ENCODE measurements at regions not wholly inside any gene's neighbourhood (a gene's known extent, or its start where the extent isn't known, plus 50 kb on each side); places are given as distances from the start of the nearest gene placed in this dataset.

DNA sequence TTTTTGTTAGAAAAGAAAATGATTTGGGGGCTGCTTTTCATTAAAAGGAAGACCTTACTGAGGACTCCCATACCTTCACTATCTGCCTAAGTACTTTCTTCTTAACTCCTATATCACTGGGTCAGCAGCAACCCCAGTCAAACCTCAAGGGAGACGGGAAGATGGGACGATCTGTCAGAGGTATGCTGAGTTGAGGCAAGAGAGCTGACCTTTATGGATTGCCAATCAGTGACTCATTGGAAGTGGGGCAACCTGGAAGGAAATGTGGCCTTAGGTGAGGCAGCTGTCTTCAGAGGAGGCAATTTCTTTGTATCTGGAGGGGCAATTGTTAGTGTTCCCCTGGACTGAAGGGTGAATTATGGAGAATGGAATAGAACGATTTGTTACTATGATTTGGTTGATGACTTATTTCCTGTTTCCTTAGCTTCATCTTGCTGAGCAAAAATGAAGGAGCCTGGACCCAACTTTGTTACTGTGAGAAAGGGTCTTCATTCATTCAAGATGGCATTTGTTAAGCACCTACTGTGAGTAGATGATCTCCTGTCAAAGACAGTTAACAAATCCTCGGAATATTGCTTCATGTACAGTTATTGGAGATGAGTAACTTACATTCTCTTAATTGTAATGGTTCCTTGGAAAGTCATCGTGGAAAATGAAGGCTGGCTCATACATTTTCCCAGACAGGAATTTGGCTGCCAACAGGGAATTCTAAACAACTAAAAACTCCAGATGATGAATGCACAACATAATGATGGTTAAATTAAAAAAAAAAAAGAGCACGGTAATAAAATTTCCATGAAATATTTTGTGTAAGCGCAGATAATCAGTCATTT is 134.7 kb upstream of the KCNJ15 start:
- no peak for DNase-seq (ENCODE audit: low read depth)
- TF ChIP-seq, protein P1, sequence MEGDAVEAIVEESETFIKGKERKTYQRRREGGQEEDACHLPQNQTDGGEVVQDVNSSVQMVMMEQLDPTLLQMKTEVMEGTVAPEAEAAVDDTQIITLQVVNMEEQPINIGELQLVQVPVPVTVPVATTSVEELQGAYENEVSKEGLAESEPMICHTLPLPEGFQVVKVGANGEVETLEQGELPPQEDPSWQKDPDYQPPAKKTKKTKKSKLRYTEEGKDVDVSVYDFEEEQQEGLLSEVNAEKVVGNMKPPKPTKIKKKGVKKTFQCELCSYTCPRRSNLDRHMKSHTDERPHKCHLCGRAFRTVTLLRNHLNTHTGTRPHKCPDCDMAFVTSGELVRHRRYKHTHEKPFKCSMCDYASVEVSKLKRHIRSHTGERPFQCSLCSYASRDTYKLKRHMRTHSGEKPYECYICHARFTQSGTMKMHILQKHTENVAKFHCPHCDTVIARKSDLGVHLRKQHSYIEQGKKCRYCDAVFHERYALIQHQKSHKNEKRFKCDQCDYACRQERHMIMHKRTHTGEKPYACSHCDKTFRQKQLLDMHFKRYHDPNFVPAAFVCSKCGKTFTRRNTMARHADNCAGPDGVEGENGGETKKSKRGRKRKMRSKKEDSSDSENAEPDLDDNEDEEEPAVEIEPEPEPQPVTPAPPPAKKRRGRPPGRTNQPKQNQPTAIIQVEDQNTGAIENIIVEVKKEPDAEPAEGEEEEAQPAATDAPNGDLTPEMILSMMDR (IDR thresholded peaks at IDR 0.05; ENCODE audit: insufficient read depth, low read length, poor library complexity, severe bottlenecking), result no peak

DNA sequence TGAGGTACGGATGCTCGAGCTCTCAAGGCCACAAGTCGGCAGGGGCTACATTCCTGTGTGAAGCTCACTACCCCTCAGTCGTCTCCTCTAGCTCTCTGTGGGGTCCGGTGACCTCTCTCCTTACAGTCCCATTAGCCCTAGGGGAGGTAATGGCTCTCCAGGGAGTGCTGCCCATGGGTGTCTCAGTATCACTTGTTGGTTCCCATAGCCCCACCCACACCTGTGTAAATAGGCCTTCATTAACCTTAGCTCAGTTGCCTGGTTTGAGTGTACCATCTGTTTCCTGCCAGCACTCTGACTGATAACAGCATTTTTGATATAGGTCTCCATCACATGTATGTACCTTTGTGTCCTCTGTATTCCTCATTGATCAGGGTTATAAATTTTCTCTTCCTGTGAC is 133.2 kb upstream of the KCNJ15 start:
- TF ChIP-seq, protein P1 (IDR thresholded peaks at IDR 0.05; ENCODE audit: insufficient read depth, low read length, poor library complexity, severe bottlenecking), result no peak
- Histone ChIP-seq H3K27me3 (ENCODE audit: control insufficient read depth, insufficient read depth, low read length) (no peaks in the 10 kb centered on the region), H3K4me3 (ENCODE audit: low read depth, low read length) (no peak overlapping the region), H3K36me3 (ENCODE audit: control insufficient read depth, insufficient read depth, low read length) (no peaks in the 10 kb centered on the region)
- DNase-seq (ENCODE audit: low read depth), result no peak

More for the DNA sequence above, 134.7 kb upstream of the KCNJ15 start:
- Histone ChIP-seq H3K4me3 (ENCODE audit: low read depth, low read length) (no peak overlapping the region), H3K36me3 (ENCODE audit: control insufficient read depth, insufficient read depth, low read length) (no peaks in the 10 kb centered on the region), H3K27me3 (ENCODE audit: control insufficient read depth, insufficient read depth, low read length) (no peaks in the 10 kb centered on the region)

DNA sequence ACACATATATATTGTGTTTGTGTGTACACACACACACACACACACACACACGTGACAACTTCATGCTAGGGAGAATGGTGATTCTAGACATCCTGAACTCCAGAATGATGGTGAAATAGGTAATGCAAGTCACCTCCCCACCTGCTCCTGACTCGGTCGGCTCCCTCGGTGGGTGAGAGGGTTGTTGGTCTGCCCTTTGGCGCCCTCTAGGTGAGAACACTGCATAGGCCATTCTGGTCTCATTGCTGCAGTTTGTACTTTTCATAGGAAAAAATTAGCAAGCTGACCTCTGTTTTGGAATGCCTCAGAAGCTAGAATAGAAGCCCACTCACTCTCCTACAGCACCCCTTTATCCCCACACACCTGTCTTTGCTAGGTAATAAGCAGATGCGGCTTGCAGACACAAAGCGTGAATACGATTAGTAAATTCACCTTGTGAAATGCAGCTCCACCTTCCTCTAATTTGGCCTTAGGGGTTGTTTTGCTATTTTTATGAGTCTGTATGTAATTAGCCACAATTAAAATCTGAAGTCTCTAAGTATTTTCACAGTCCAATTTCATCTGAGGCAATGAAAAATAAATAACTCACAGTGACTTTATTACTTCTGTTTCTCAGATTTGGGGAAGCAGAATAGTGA is 130.0 kb upstream of the KCNJ15 start:
- Histone ChIP-seq H3K36me3 (ENCODE audit: control insufficient read depth, insufficient read depth, low read length) (no peaks in the 10 kb centered on the region), H3K4me3 (ENCODE audit: low read depth, low read length) (no peak overlapping the region), H3K27me3 (ENCODE audit: control insufficient read depth, insufficient read depth, low read length) (no peaks in the 10 kb centered on the region)
- DNase-seq (ENCODE audit: low read depth), result peak; percentile 26
- TF ChIP-seq, protein P1 (IDR thresholded peaks at IDR 0.05; ENCODE audit: insufficient read depth, low read length, poor library complexity, severe bottlenecking), result peak; percentile 91

DNA sequence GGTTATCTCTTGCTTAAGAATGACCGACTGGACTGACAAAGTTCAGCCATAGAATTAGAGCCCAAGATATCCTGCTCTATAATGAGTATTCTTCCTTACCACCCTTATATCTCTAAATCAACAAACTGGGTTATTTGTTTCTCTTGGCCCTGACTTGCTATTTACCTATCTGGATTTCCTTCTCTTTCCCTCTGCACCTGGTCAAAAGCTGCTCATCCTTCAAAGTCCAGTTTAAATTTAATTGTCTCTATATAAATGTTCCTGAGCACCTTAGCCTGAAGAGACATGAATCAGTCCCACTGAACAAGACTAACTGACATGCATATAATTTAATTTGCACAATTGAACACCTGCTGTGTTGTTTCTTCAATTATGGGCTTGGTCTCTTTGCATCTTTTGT is 127.1 kb upstream of the KCNJ15 start:
- Histone ChIP-seq H3K27me3 (ENCODE audit: control insufficient read depth, insufficient read depth, low read length) (no peaks in the 10 kb centered on the region), H3K36me3 (ENCODE audit: control insufficient read depth, insufficient read depth, low read length) (no peaks in the 10 kb centered on the region), H3K4me3 (ENCODE audit: low read depth, low read length) (no peak overlapping the region)
- TF ChIP-seq, protein P1 (IDR thresholded peaks at IDR 0.05; ENCODE audit: insufficient read depth, low read length, poor library complexity, severe bottlenecking), result no peak
- no peak for DNase-seq (ENCODE audit: low read depth)

DNA sequence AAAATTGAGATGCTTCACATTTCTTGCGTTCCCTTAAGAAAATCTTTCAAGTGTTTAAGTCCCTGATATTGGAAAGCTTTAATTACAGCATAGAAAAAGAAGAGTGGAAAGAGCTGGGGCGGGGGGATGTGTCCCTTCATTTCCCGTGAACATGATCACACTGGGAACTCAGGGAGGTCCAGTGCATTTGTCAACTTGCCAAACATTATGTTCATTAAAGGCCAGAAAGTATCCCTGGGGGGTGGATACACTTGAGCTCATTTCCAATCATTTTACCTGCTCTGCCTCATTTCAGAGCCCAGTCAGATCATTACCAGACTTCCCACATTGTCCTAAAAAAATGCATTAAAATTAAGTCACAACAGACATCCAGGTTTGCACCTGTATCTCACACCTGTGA is 123.6 kb upstream of the KCNJ15 start:
- no peaks in the 10 kb centered on the region for H3K36me3 ChIP-seq (ENCODE audit: control insufficient read depth, insufficient read depth, low read length)
- H3K4me3 ChIP-seq (ENCODE audit: low read depth, low read length), result no peak overlapping the region
- H3K27me3 ChIP-seq (ENCODE audit: control insufficient read depth, insufficient read depth, low read length), result no peaks in the 10 kb centered on the region
- TF ChIP-seq, protein P1 (IDR thresholded peaks at IDR 0.05; ENCODE audit: insufficient read depth, low read length, poor library complexity, severe bottlenecking), result no peak
- DNase-seq (ENCODE audit: low read depth), result no peak
